Hepatocyte (in vitro differentiated cells): ENCODE measurements at regions not wholly inside any gene's neighbourhood (a gene's known extent, or its start where the extent isn't known, plus 50 kb on each side); places are given as distances from the start of the nearest gene placed in this dataset.

ENCODE experiments used
- DNase-seq: peaks from one replicate; pipeline ENCODE4 v3.0.0-alpha.2; 2016; ENCODE audit warnings: low spot score
- H2AFZ ChIP-seq: fragments of 200-600 bp; sonication (generic); 2 replicates; pipeline ENCODE4 v1.6.0; 2016; ENCODE audit warnings: antibody characterized with exemption, mild to moderate bottlenecking
- H3K27ac ChIP-seq: fragments of 200-600 bp; sonication (generic); 2 replicates; pipeline ENCODE4 v1.5.1; 2016; ENCODE audit warnings: mild to moderate bottlenecking
- H3K27me3 ChIP-seq: fragments of 200-600 bp; sonication (generic); 2 replicates; pipeline ENCODE4 v1.6.1; 2016
- H3K36me3 ChIP-seq: fragments of 200-600 bp; sonication (generic); replicated peaks from 2 replicates; pipeline ENCODE4 v1.5.1; 2016; ENCODE audit warnings: low read depth; ENCODE audit not compliant: insufficient read depth
- H3K4me1 ChIP-seq: fragments of 200-600 bp; sonication (generic); 2 replicates; pipeline ENCODE4 v1.5.1; 2016; ENCODE audit warnings: mild to moderate bottlenecking, moderate library complexity; ENCODE audit not compliant: insufficient read depth
- H3K4me2 ChIP-seq: fragments of 200-600 bp; sonication (generic); 2 replicates; pipeline ENCODE4 v1.6.0; 2016
- H3K4me3 ChIP-seq: fragments of 200-600 bp; sonication (generic); 2 replicates; pipeline ENCODE4 v1.5.1; 2016; ENCODE audit warnings: mild to moderate bottlenecking
- H3K79me2 ChIP-seq: fragments of 200-600 bp; sonication (generic); 2 replicates; pipeline ENCODE4 v1.6.0; 2017; ENCODE audit warnings: mild to moderate bottlenecking
- H3K9me2 ChIP-seq: fragments of 200-600 bp; sonication (generic); replicated peaks from 2 replicates; pipeline ENCODE4 v1.6.0; 2017; ENCODE audit warnings: mild to moderate bottlenecking; ENCODE audit not compliant: insufficient read depth
- H3K9me3 ChIP-seq: fragments of 200-600 bp; sonication (generic); 2 replicates; pipeline ENCODE4 v1.5.1; 2016; ENCODE audit warnings: low read depth, mild to moderate bottlenecking
- H4K20me1 ChIP-seq: fragments of 200-600 bp; sonication (generic); 2 replicates; pipeline ENCODE4 v1.6.0; 2016; ENCODE audit warnings: mild to moderate bottlenecking; ENCODE audit not compliant: insufficient read depth, poor library complexity, severe bottlenecking
- CTCF ChIP-seq: fragments of 200-600 bp; sonication (generic); IDR thresholded peaks from 2 replicates; pipeline ENCODE4 v1.5.1; 2016; ENCODE audit warnings: antibody characterized with exemption, mild to moderate bottlenecking; ENCODE audit not compliant: poor library complexity
- EZH2 ChIP-seq: fragments of 200-600 bp; sonication (generic); IDR thresholded peaks from 2 replicates; pipeline ENCODE4 v1.6.1; 2016; ENCODE audit warnings: antibody characterized with exemption, mild to moderate bottlenecking, borderline replicate concordance
- EZH2phosphoT487 ChIP-seq: fragments of 200-600 bp; sonication (generic); IDR thresholded peaks from one replicate; pipeline ENCODE4 v1.6.1; 2018; ENCODE audit warnings: antibody characterized with exemption, mild to moderate bottlenecking, low read depth, moderate library complexity; ENCODE audit not compliant: unreplicated experiment, severe bottlenecking
- WGBS: methylation state at CpG from one replicate; pipeline ENCODE4 v1.1.6; 2016; ENCODE audit warnings: low lambda C conversion rate; ENCODE audit errors: missing lambda C conversion rate; 5-methylcytosine and 5-hydroxymethylcytosine counted together

- peak overlapping the region; percentile 100 for H3K27ac ChIP-seq
- DNase-seq, result no peak
- H3K79me2 ChIP-seq, result no peaks in the 10 kb centered on the region
- H2AFZ ChIP-seq, result no peak overlapping the region
- no peaks in the 10 kb centered on the region for H3K9me2 ChIP-seq
- H3K4me3 ChIP-seq, result no peak overlapping the region
- H3K4me1 ChIP-seq, result peaks cover 59% of the 10 kb centered on the region
- H3K27me3 ChIP-seq, result no peaks in the 10 kb centered on the region
- no peaks in the 10 kb centered on the region for H3K36me3 ChIP-seq
- WGBS, result 92% methylated on average over 19 of the region's 19 CpGs
- H4K20me1 ChIP-seq, result no peaks in the 10 kb centered on the region
- no peaks in the 10 kb centered on the region for H3K9me3 ChIP-seq
- no peak for TF ChIP-seq EZH2
- TF ChIP-seq CTCF, result no peak
- TF ChIP-seq EZH2phosphoT487, result no peak
- no peak overlapping the region for H3K4me2 ChIP-seq
These were observed 209.3 kb downstream of the C9orf50 start for GRCh38 chr9:129411501-129412175.

- no peak overlapping the region for H3K4me2 ChIP-seq
- no peaks in the 10 kb centered on the region for H4K20me1 ChIP-seq
- no peaks in the 10 kb centered on the region for H3K9me3 ChIP-seq
- TF ChIP-seq CTCF, result no peak
- TF ChIP-seq EZH2phosphoT487, result no peak
- no peak for TF ChIP-seq EZH2
- H3K79me2 ChIP-seq, result no peaks in the 10 kb centered on the region
- H3K9me2 ChIP-seq, result no peaks in the 10 kb centered on the region
- no peak overlapping the region for H2AFZ ChIP-seq
- no peaks in the 10 kb centered on the region for H3K27me3 ChIP-seq
- H3K36me3 ChIP-seq, result no peaks in the 10 kb centered on the region
- no peak overlapping the region for H3K27ac ChIP-seq
- DNase-seq, result no peak
- WGBS, result 69% methylated on average over 4 of the region's 4 CpGs
- H3K4me3 ChIP-seq, result no peak overlapping the region
- peaks cover 53% of the 10 kb centered on the region for H3K4me1 ChIP-seq
These were observed 210.7 kb downstream of the C9orf50 start for GRCh38 chr9:129410226-129410625.

GRCh38 chr9:129408535-129409215 is 212.2 kb downstream of the C9orf50 start:
- peak; percentile 83 for DNase-seq
- WGBS, result 65% methylated on average over 17 of the region's 17 CpGs
- no peak overlapping the region for H2AFZ ChIP-seq
- no peaks in the 10 kb centered on the region for H3K36me3 ChIP-seq
- H3K79me2 ChIP-seq, result no peaks in the 10 kb centered on the region
- no peaks in the 10 kb centered on the region for H3K9me2 ChIP-seq
- peak overlapping the region; percentile 91 for H3K27ac ChIP-seq
- H3K27me3 ChIP-seq, result no peaks in the 10 kb centered on the region
- peak overlapping the region; percentile 35 for H3K4me2 ChIP-seq
- H3K9me3 ChIP-seq, result no peaks in the 10 kb centered on the region
- H3K4me3 ChIP-seq, result no peak overlapping the region
- no peak for TF ChIP-seq EZH2
- no peak for TF ChIP-seq CTCF
- no peak for TF ChIP-seq EZH2phosphoT487
- H4K20me1 ChIP-seq, result no peaks in the 10 kb centered on the region
- H3K4me1 ChIP-seq, result peaks cover 54% of the 10 kb centered on the region
